HS-5 (cell line): ENCODE measurements at regions not wholly inside any gene's neighbourhood (a gene's known extent, or its start where the extent isn't known, plus 50 kb on each side); places are given as distances from the start of the nearest gene placed in this dataset.

Experiments
- DNase-seq: peaks from one replicate; pipeline ENCODE4 v3.0.0-alpha.2; 2012; ENCODE audit warnings: low read depth

GRCh38 chr3:182258538-182259177, 534.6 kb upstream of the ATP11B start:
- no peak for DNase-seq

GRCh38 chr3:182259579-182259978, 533.7 kb upstream of the ATP11B start:
- DNase-seq = no peak

GRCh38 chr3:182261041-182261440, 532.3 kb upstream of the ATP11B start:
- no peak for DNase-seq

GRCh38 chr3:182268711-182269110, 524.6 kb upstream of the ATP11B start:
- DNase-seq = no peak

GRCh38 chr3:182276512-182276911, 516.8 kb upstream of the ATP11B start:
- DNase-seq = no peak

- no peak for DNase-seq
These were observed 508.5 kb upstream of the ATP11B start for GRCh38 chr3:182284793-182285192.

- DNase-seq = no peak
These were observed 500.7 kb upstream of the ATP11B start for GRCh38 chr3:182292591-182292990.

- DNase-seq = peak; percentile 68
These were observed 499.0 kb upstream of the ATP11B start for GRCh38 chr3:182294256-182294655.

- DNase-seq = no peak
These were observed 498.6 kb upstream of the ATP11B start for GRCh38 chr3:182294696-182295095.

GRCh38 chr3:182300266-182300665, 493.0 kb upstream of the ATP11B start:
- DNase-seq = no peak

- no peak for DNase-seq
These were observed 490.1 kb upstream of the ATP11B start for GRCh38 chr3:182303169-182303568.

GRCh38 chr3:182305881-182306665, 487.2 kb upstream of the ATP11B start:
- DNase-seq = no peak

GRCh38 chr3:182308328-182308727, 485.0 kb upstream of the ATP11B start:
- DNase-seq = no peak

- DNase-seq = no peak
These were observed 484.2 kb upstream of the ATP11B start for GRCh38 chr3:182309120-182309519.

- DNase-seq = no peak
These were observed 478.0 kb upstream of the ATP11B start for GRCh38 chr3:182315313-182315712.

- DNase-seq = no peak
These were observed 470.1 kb upstream of the ATP11B start for GRCh38 chr3:182323126-182323700.

GRCh38 chr3:182323898-182324297, 469.4 kb upstream of the ATP11B start:
- no peak for DNase-seq

- no peak for DNase-seq
These were observed 467.9 kb upstream of the ATP11B start for GRCh38 chr3:182325213-182325950.

- no peak for DNase-seq
These were observed 466.1 kb upstream of the ATP11B start for GRCh38 chr3:182327196-182327681.

GRCh38 chr3:182330646-182331045, 462.7 kb upstream of the ATP11B start:
- no peak for DNase-seq

GRCh38 chr3:182331341-182331740, 462.0 kb upstream of the ATP11B start:
- peak; percentile 13 for DNase-seq

GRCh38 chr3:182342252-182342651, 451.1 kb upstream of the ATP11B start:
- no peak for DNase-seq
